IPS-18c (cell line): ENCODE measurements at regions not wholly inside any gene's neighbourhood (a gene's known extent, or its start where the extent isn't known, plus 50 kb on each side); places are given as distances from the start of the nearest gene placed in this dataset.

Experiments used
- H3K4me3 ChIP-seq: 2 replicates; pipeline ENCODE4 v1.7.0; 2013; ENCODE audit warnings: low read depth, mild to moderate bottlenecking, low read length, moderate library complexity; ENCODE audit not compliant: insufficient read depth
- H3K9me3 ChIP-seq: one replicate; pipeline ENCODE4 v1.6.1; 2013; ENCODE audit warnings: mild to moderate bottlenecking, low read length, moderate library complexity; ENCODE audit not compliant: control insufficient read depth, insufficient read depth

- Histone ChIP-seq H3K9me3 (no peaks in the 10 kb centered on the region), H3K4me3 (no peak overlapping the region)
These were observed 59.0 kb upstream of the CAPRIN2 start for GRCh38 chr12:30813525-30814294.

- Histone ChIP-seq H3K9me3 (no peaks in the 10 kb centered on the region), H3K4me3 (no peak overlapping the region)
These were observed 57.2 kb upstream of the CAPRIN2 start for GRCh38 chr12:30811966-30812365.

- H3K9me3 ChIP-seq = no peaks in the 10 kb centered on the region
These were observed 56.2 kb upstream of the CAPRIN2 start for GRCh38 chr12:30810918-30811317.

GRCh38 chr12:30807695-30808034 is 52.9 kb upstream of the CAPRIN2 start:
- Histone ChIP-seq H3K4me3 (no peak overlapping the region), H3K9me3 (peaks cover 4% of the 10 kb centered on the region)

More at GRCh38 chr12:30810918-30811317, 56.2 kb upstream of the CAPRIN2 start:
- H3K4me3 ChIP-seq = no peak overlapping the region

GRCh38 chr12:30806989-30807694 is 52.4 kb upstream of the CAPRIN2 start:
- peaks cover 4% of the 10 kb centered on the region for H3K9me3 ChIP-seq
- H3K4me3 ChIP-seq = no peak overlapping the region

- H3K9me3 ChIP-seq = peaks cover 4% of the 10 kb centered on the region
- no peak overlapping the region for H3K4me3 ChIP-seq
These were observed 51.2 kb upstream of the CAPRIN2 start for GRCh38 chr12:30805959-30806358.
